IMR-90 (cell line): ENCODE measurements at regions not wholly inside any gene's neighbourhood (a gene's known extent, or its start where the extent isn't known, plus 50 kb on each side); places are given as distances from the start of the nearest gene placed in this dataset.

Experiments
- ATAC-seq: fragments of 200-7000 bp; cut with Tn5 transposase; 2 replicates; pipeline ENCODE4 v1.9.1; 2020; ENCODE audit warnings: low read depth, mild to moderate bottlenecking, moderate library complexity
- BruUV-seq: library from RNA; stranded (reverse); fragments of 400-500 nt; replicated peaks from 2 replicates; lab custom pipeline; 2021; lab: Mats Ljungman, UMichigan
- CTCF ChIA-PET: fragments of 300-600 bp; formaldehyde crosslinking; extraction: SDS; loops from one replicate; lab custom pipeline; 2021; ENCODE audit warnings: antibody characterized with exemption; lab: Yijun Ruan, JAX
- POLR2A ChIA-PET: fragments of 300-600 bp; sonication (Branson Sonifier 250); formaldehyde crosslinking; loops from one replicate; lab custom pipeline; 2022; ENCODE audit warnings: antibody characterized with exemption; ENCODE audit not compliant: unreplicated experiment; lab: Charles Lee
- DNase-seq: peaks from one replicate; pipeline ENCODE4 v3.0.0; 2013
- H2AFZ ChIP-seq: replicated peaks from 2 replicates; pipeline ENCODE3; 2013; ENCODE audit warnings: low read length, mild to moderate bottlenecking; ENCODE audit not compliant: poor library complexity
- H2AK5ac ChIP-seq: 2 replicates; pipeline ENCODE4 v1.6.1; 2013; ENCODE audit warnings: low read depth, low read length, inconsistent platforms
- H2AK9ac ChIP-seq: replicated peaks from 2 replicates; pipeline ENCODE3; 2013; ENCODE audit warnings: mild to moderate bottlenecking, low read depth, low read length, moderate library complexity; ENCODE audit not compliant: poor library complexity
- H2BK120ac ChIP-seq: 2 replicates; pipeline ENCODE4 v1.6.1; 2013; ENCODE audit warnings: low read depth, low read length, inconsistent platforms
- H2BK15ac ChIP-seq: 3 replicates; pipeline ENCODE4 v1.6.1; 2013; ENCODE audit warnings: low read depth, low read length, inconsistent platforms
- H2BK20ac ChIP-seq: 2 replicates; pipeline ENCODE4 v1.6.1; 2013; ENCODE audit warnings: low read depth, mild to moderate bottlenecking, inconsistent platforms, low read length, moderate library complexity
- H2BK5ac ChIP-seq: 2 replicates; pipeline ENCODE4 v1.6.1; 2013; ENCODE audit warnings: mild to moderate bottlenecking, low read depth, low read length, inconsistent platforms; ENCODE audit not compliant: poor library complexity, severe bottlenecking
- H3K14ac ChIP-seq: replicated peaks from 2 replicates; pipeline ENCODE4 v1.6.1; 2013; ENCODE audit warnings: low read depth, low read length, inconsistent platforms
- H3K18ac ChIP-seq: 2 replicates; pipeline ENCODE4 v1.6.1; 2013; ENCODE audit warnings: low read depth, low read length, control low read depth
- H3K23ac ChIP-seq: 2 replicates; pipeline ENCODE4 v1.6.1; 2013; ENCODE audit warnings: low read depth, low read length, inconsistent platforms
- H3K27ac ChIP-seq: 2 replicates; pipeline ENCODE4 v1.5.1; 2013; ENCODE audit warnings: mild to moderate bottlenecking, control low read depth, low read length; ENCODE audit not compliant: insufficient read depth
- H3K27me3 ChIP-seq: 2 replicates; pipeline ENCODE4 v1.6.1; 2013; ENCODE audit warnings: low read length; ENCODE audit not compliant: control insufficient read depth, insufficient read depth
- H3K36me3 ChIP-seq: 2 replicates; pipeline ENCODE4 v1.6.1; 2013; ENCODE audit warnings: low read length, mixed read lengths; ENCODE audit not compliant: control insufficient read depth, insufficient read depth
- H3K4ac ChIP-seq: 2 replicates; pipeline ENCODE4 v1.6.1; 2013; ENCODE audit warnings: low read depth, low read length, inconsistent platforms
- H3K4me1 ChIP-seq: 2 replicates; pipeline ENCODE4 v1.6.1; 2013; ENCODE audit warnings: low read length, mixed read lengths; ENCODE audit not compliant: control insufficient read depth, insufficient read depth
- H3K4me2 ChIP-seq: 2 replicates; pipeline ENCODE4 v1.6.1; 2013; ENCODE audit warnings: low read depth, mild to moderate bottlenecking, control low read depth, low read length, moderate library complexity
- H3K4me3 ChIP-seq: 2 replicates; pipeline ENCODE4 v1.5.1; 2013; ENCODE audit warnings: low read depth, mild to moderate bottlenecking, control low read depth, low read length, moderate library complexity; ENCODE audit not compliant: insufficient read depth
- H3K56ac ChIP-seq: 2 replicates; pipeline ENCODE4 v1.6.1; 2013; ENCODE audit warnings: low read length, inconsistent platforms; ENCODE audit not compliant: insufficient read depth; ENCODE audit errors: extremely low read depth
- H3K79me1 ChIP-seq, 2 experiments: 2 replicates each; pipeline ENCODE4 v1.6.1; 2013; ENCODE audit warnings: low read length in 2 of 2, inconsistent platforms in 1 of 2, low read depth in 1 of 2
- H3K9ac ChIP-seq: 2 replicates; pipeline ENCODE4 v1.6.1; 2013; ENCODE audit warnings: low read depth, low read length, control low read depth
- H3K9me1 ChIP-seq: 2 replicates; pipeline ENCODE4 v1.6.1; 2013; ENCODE audit warnings: low read length, inconsistent platforms; ENCODE audit not compliant: insufficient read depth
- H3K9me3 ChIP-seq: 2 replicates; pipeline ENCODE4 v1.6.1; 2013; ENCODE audit warnings: low read length; ENCODE audit not compliant: control insufficient read depth, insufficient read depth
- H4K20me1 ChIP-seq: 2 replicates; pipeline ENCODE4 v1.6.1; 2013; ENCODE audit warnings: low read length, inconsistent platforms; ENCODE audit not compliant: insufficient read depth
- H4K5ac ChIP-seq: 2 replicates; pipeline ENCODE4 v1.6.1; 2013; ENCODE audit warnings: mild to moderate bottlenecking, low read depth, low read length, control low read depth
- H4K8ac ChIP-seq, 2 experiments: 2 replicates each; pipeline ENCODE4 v1.6.1; 2013; ENCODE audit warnings: low read depth in 2 of 2, low read length in 2 of 2, control low read depth in 1 of 2, inconsistent platforms in 1 of 2
- H4K91ac ChIP-seq: 2 replicates; pipeline ENCODE4 v1.6.1; 2013; ENCODE audit warnings: low read depth, low read length, inconsistent platforms; ENCODE audit not compliant: insufficient read depth
- MAFK ChIP-seq: IDR thresholded peaks from 2 replicates; pipeline ENCODE4 v1.6.1; 2012; ENCODE audit warnings: low read depth, low read length, improper control_type of control experiment
- POLR2A ChIP-seq: IDR thresholded peaks from 2 replicates; pipeline ENCODE4 v1.6.1; 2012; ENCODE audit warnings: mild to moderate bottlenecking, low read depth, low read length
- WGBS, 2 experiments: methylation state at CpG; one replicate each; pipeline versions ENCODE4 v1.1.5 to v1.1.7; 2013; ENCODE audit warnings: missing lambda C conversion rate in 2 of 2; ENCODE audit not compliant: insufficient read length in 1 of 2; ENCODE audit errors: extremely low coverage in 2 of 2; 5-methylcytosine and 5-hydroxymethylcytosine counted together
- dilution Hi-C: fragments of 300-500 bp; cut with HindIII; formaldehyde crosslinking; loops from one replicate; pipeline ENCODE4 v1.14.3; 2018; ENCODE audit warnings: low sequenced_read_pairs; ENCODE audit not compliant: unreplicated experiment
- in situ Hi-C: fragments of 300-500 bp; cut with MboI; formaldehyde crosslinking; loops from 3 replicates; pipeline ENCODE4 v1.14.3; 2019; ENCODE audit warnings: low sequenced_read_pairs, inconsistent platforms, mixed read lengths
- intact Hi-C: fragments of 100-400 bp; cut with micrococcal nuclease; formaldehyde crosslinking; loops from 2 replicates; pipeline ENCODE4 v1.10.0; 2022

DNA sequence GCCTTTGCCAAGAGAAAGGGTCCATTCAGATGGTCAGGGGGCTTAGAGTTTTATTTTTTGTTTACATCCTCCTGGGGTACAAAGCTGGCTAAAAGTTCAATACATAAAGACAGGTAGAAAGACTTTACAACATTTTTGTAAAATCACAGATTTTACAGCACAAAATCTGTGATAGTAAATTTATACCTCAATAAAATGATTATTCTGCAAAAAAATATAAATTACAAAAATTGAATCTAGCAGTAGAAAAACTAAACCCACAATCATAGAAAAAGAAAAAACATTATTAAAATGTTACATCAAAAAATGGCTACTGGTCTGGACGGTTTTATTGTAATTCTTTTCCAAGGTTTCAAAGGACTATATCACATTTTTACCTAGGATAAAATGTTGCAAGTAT lies 674.2 kb upstream of the CHAC2 start:
- CTCF ChIA-PET, result no interaction called here
- H3K56ac ChIP-seq, result no peak overlapping the region
- H3K79me1 ChIP-seq, result no peaks in the 10 kb centered on the region
- no peak overlapping the region for H2BK120ac ChIP-seq
- no peaks in the 10 kb centered on the region for H3K4me1 ChIP-seq
- intact Hi-C loops (no loop called here), dilution Hi-C loops (no loop called here), in situ Hi-C loops (no loop called here)
- H4K91ac ChIP-seq, result no peak overlapping the region
- H2BK15ac ChIP-seq, result no peak overlapping the region
- POLR2A ChIA-PET, result no interaction called here
- H3K27me3 ChIP-seq, result no peaks in the 10 kb centered on the region
- TF ChIP-seq MAFK (peak; percentile 20; the same call in 1 of the 2 replicates), POLR2A (no peak)
- no peak overlapping the region for H3K18ac ChIP-seq
- H3K27ac ChIP-seq, result no peak overlapping the region
- DNase-seq (no peak), ATAC-seq (no peak)
- H2BK20ac ChIP-seq, result no peak overlapping the region
- no peaks in the 10 kb centered on the region for H4K20me1 ChIP-seq
- H4K8ac ChIP-seq, result no peak overlapping the region
- H2AFZ ChIP-seq, result no peak overlapping the region
- no peaks in the 10 kb centered on the region for H3K9me1 ChIP-seq
- H3K9ac ChIP-seq, result no peak overlapping the region
- no peak overlapping the region for H3K4me2 ChIP-seq
- no peaks in the 10 kb centered on the region for H3K9me3 ChIP-seq
- no peak overlapping the region for H2AK9ac ChIP-seq
- no peak overlapping the region for H3K4ac ChIP-seq
- no CpG with 5 or more reads among the region's 1 CpG for WGBS, 2 experiments
- no peak overlapping the region for H3K4me3 ChIP-seq
- H2AK5ac ChIP-seq, result no peak overlapping the region
- H4K5ac ChIP-seq, result no peak overlapping the region
- H3K23ac ChIP-seq, result no peak overlapping the region
- H3K36me3 ChIP-seq, result no peaks in the 10 kb centered on the region
- H2BK5ac ChIP-seq, result no peak overlapping the region
- no peak overlapping the region for H3K14ac ChIP-seq
- no TSS peak for BruUV-seq
